Ectodermal cell (in vitro differentiated cells): ENCODE measurements at regions not wholly inside any gene's neighbourhood (a gene's known extent, or its start where the extent isn't known, plus 50 kb on each side); places are given as distances from the start of the nearest gene placed in this dataset.
"Not testable (repeated sequence)": the region's sequence is repeated elsewhere in the genome, so short reads cannot be mapped to it uniquely, and the experiment has no call there.

Experiments
- H3K27ac ChIP-seq: 2 replicates; pipeline ENCODE4 v1.7.0; 2013; ENCODE audit warnings: mild to moderate bottlenecking, low read depth, low read length; ENCODE audit not compliant: insufficient read depth, poor library complexity, severe bottlenecking
- H3K27me3 ChIP-seq: 2 replicates; pipeline ENCODE4 v1.7.0; 2013; ENCODE audit warnings: mild to moderate bottlenecking, low read length; ENCODE audit not compliant: insufficient read depth, control insufficient read depth, poor library complexity, severe bottlenecking
- H3K36me3 ChIP-seq: one replicate; pipeline ENCODE4 v1.7.0; 2013; ENCODE audit warnings: low read length; ENCODE audit not compliant: control insufficient read depth, insufficient read depth
- H3K4me1 ChIP-seq: one replicate; pipeline ENCODE4 v1.7.0; 2013; ENCODE audit warnings: low read length; ENCODE audit not compliant: control insufficient read depth, insufficient read depth
- H3K4me3 ChIP-seq: 2 replicates; pipeline ENCODE4 v1.7.0; 2013; ENCODE audit warnings: low read depth, low read length, control low read depth; ENCODE audit not compliant: insufficient read depth
- H3K9me3 ChIP-seq: 2 replicates; pipeline ENCODE4 v1.7.0; 2013; ENCODE audit warnings: mild to moderate bottlenecking, low read length, moderate library complexity; ENCODE audit not compliant: control insufficient read depth
- WGBS, 2 experiments: methylation state at CpG; one replicate each; pipeline ENCODE4 v1.1.7; 2013; ENCODE audit warnings: missing lambda C conversion rate in 2 of 2; 5-methylcytosine and 5-hydroxymethylcytosine counted together

DNA sequence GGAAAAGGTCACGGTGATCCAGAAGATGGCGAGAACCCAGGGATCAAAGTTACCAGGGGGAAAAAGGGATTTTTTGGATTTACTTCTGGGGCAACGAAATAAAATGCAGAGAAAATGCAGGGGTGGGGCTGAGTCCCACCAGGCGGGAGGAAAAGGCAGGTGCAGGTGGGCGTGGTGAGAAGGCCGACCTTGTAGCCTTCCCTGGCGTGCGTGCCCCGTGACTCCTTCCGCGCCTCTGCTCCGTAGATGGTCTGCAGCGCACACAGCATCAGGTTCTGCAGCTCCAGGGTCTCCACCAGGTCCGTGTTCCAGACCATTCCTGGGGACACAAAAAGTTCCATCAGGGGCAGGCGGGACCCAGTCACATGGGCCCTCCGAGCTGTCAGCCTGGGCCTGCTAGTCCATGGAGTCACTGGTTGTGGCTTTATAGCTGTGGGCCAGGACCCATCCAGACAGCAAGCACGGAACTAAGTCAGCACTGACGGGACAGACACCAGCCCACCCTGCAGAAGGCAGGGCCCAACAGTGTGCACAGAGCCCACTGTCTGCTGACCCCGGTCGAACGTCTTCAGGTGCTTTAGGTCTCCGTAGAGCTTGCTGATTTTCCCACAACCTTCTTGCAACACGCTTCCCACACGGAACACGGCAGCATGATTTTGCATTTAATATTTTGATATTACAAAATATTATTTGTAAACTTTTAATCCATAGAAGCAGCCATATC is 52.4 kb upstream of the LPCAT1 start:
- H3K4me3 ChIP-seq, H3K27me3 ChIP-seq, H3K4me1 ChIP-seq, H3K27ac ChIP-seq, H3K9me3 ChIP-seq: not testable (repeated sequence)
- peaks cover 11% of the 10 kb centered on the region for H3K36me3 ChIP-seq
- WGBS, 2 experiments: 89 to 94% methylated on average over 18 to 19 of the region's 25 CpGs

DNA sequence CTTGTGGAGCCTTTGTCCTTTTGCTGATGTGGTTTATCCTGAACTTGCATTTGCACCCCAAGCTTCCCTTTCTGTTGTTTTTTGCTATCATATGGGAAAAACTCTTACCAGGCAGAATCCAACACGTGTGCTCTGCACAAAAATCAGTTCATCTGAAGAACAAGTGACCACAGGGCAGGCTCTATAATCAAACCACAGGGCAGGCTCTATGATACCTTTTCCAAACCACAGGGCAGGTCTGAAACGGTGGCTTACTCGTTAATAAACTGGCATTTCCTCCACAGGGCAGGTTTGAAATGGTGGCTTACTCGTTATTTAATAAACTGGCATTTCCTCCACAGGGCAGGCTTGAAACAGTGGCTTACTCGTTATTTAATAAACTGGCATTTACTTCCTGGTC is 51.7 kb upstream of the LPCAT1 start:
- H3K27me3 ChIP-seq: not testable (repeated sequence)

DNA sequence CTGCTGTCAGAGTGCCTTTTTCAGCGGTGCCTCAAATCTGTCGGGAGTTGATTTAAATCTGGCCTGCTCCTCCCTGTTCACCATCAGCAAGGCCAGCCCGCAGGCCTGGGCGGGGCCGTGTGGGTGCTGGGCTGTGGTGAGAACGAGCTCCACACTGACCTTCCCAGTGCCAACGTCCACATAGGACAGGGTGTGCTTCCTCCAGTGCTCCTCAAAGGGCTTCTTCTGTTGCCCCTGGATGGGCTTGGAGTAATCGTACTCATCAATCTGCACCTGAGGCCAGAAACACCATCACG is 50.2 kb upstream of the LPCAT1 start:
- not testable (repeated sequence) for H3K27ac ChIP-seq, H3K4me1 ChIP-seq, H3K4me3 ChIP-seq, H3K9me3 ChIP-seq, H3K27me3 ChIP-seq
- 87 to 91% methylated on average over 4 to 6 of the region's 9 CpGs for WGBS, 2 experiments
- peaks cover 16% of the 10 kb centered on the region for H3K36me3 ChIP-seq

More for the DNA sequence above, 51.7 kb upstream of the LPCAT1 start:
- not testable (repeated sequence) for H3K4me1 ChIP-seq, H3K27ac ChIP-seq, H3K4me3 ChIP-seq, H3K9me3 ChIP-seq
- WGBS, 2 experiments: 92 to 96% methylated on average over 5 of the region's 5 CpGs
- peaks cover 17% of the 10 kb centered on the region for H3K36me3 ChIP-seq

DNA sequence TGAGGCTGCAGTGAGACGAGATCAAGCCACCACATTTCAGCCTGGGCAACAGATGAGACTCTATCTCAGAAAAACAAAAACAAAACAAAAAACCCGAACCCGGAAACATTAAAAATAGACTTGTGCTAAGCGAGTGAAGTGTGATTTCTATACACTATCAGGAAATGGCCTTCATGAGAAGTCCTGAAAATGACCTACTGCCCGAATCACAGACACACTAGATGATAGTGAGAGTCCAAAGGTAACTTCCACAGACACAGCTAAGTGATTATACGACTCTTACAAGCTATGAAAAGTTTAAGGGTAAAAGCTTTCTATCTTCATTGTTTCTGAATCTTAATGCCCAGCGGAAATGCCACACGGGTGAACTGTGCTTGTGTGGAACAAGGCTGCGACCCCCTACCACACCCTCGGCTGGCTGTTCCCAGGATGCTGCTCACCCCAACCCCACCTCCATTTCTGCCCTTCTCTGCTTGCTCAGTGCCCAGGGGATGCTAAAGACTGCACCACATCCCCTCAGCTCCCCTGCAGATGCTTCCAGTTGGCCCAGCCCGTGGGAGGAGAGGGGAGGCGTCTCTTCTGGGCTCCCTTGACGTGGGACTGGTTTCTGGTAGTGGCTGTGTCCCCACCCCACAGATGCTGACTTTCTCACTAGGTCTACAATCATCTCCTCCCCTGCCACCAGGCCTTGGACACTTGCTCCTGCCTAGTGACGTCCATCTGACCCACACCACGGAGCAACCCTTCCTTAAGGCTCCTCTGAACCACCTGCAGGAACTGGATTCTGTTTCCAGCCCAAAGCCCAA is 49.7 kb upstream of the LPCAT1 start:
- WGBS, 2 experiments: 93 to 94% methylated on average over 14 to 15 of the region's 15 CpGs
- H3K27me3 ChIP-seq, H3K4me1 ChIP-seq, H3K27ac ChIP-seq, H3K9me3 ChIP-seq, H3K4me3 ChIP-seq: not testable (repeated sequence)
- H3K36me3 ChIP-seq: peaks cover 16% of the 10 kb centered on the region
